Keratinocyte (primary cell): ENCODE measurements at regions not wholly inside any gene's neighbourhood (a gene's known extent, or its start where the extent isn't known, plus 50 kb on each side); places are given as distances from the start of the nearest gene placed in this dataset.

Experiments used
- EZH2 ChIP-seq: IDR thresholded peaks from one replicate; pipeline ENCODE4 v1.6.1; 2012; ENCODE audit warnings: inconsistent platforms, mild to moderate bottlenecking, low read length, moderate library complexity
- TF ChIP-seq, protein P1 (sequence below), 3 experiments: IDR thresholded peaks in 1 of 3; conservative IDR thresholded peaks in 1 of 3; optimal IDR thresholded peaks in 1 of 3; 2 replicates in 2 of 3; 3 replicates in 1 of 3; pipeline versions ENCODE3 to v1.5.1; 2011; ENCODE audit warnings: low read length in 3 of 3, mild to moderate bottlenecking in 3 of 3, moderate library complexity in 2 of 3, control low read depth in 1 of 3, inconsistent platforms in 1 of 3; ENCODE audit not compliant: insufficient read depth in 2 of 3; ENCODE audit errors: extremely low read depth in 1 of 3

DNA sequence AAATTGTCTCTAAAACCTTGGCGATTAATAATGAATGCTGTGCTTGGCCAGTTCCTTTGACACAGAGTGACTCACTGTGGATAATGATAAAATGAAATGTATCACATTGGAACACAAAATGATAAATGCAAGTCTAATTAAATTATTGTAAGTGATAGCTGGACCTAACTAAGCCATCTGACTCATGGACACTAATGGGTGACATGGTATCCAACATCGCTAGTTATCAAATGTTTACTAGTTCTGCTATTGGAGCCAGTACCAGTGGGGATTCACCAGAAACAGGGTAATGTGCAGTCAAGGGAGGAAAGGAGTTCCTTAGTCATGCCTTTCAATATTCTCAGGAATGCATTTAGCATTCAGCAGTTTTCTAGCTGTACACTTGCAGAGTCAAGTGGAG is 736.3 kb upstream of the ACVR2A start:
- TF ChIP-seq, protein P1, sequence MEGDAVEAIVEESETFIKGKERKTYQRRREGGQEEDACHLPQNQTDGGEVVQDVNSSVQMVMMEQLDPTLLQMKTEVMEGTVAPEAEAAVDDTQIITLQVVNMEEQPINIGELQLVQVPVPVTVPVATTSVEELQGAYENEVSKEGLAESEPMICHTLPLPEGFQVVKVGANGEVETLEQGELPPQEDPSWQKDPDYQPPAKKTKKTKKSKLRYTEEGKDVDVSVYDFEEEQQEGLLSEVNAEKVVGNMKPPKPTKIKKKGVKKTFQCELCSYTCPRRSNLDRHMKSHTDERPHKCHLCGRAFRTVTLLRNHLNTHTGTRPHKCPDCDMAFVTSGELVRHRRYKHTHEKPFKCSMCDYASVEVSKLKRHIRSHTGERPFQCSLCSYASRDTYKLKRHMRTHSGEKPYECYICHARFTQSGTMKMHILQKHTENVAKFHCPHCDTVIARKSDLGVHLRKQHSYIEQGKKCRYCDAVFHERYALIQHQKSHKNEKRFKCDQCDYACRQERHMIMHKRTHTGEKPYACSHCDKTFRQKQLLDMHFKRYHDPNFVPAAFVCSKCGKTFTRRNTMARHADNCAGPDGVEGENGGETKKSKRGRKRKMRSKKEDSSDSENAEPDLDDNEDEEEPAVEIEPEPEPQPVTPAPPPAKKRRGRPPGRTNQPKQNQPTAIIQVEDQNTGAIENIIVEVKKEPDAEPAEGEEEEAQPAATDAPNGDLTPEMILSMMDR (optimal IDR thresholded peaks at IDR 0.05 in 1 of 3, IDR thresholded peaks at IDR 0.05 in 1 of 3, conservative IDR thresholded peaks at IDR 0.05 in 1 of 3; ENCODE audit: extremely low read depth in 1 of 3, insufficient read depth in 2 of 3, low read length in 3 of 3): no peak
- TF ChIP-seq EZH2: no peak
